B cell (primary cell): ENCODE measurements at regions not wholly inside any gene's neighbourhood (a gene's known extent, or its start where the extent isn't known, plus 50 kb on each side); places are given as distances from the start of the nearest gene placed in this dataset.

Experiments used
- CTCF ChIP-seq: fragments of 200-600 bp; IDR thresholded peaks from one replicate; pipeline ENCODE4 v1.8.0; 2022; ENCODE audit warnings: antibody characterized with exemption, mild to moderate bottlenecking
- EZH2 ChIP-seq: IDR thresholded peaks from 2 replicates; pipeline ENCODE4 v1.6.1; 2012; ENCODE audit warnings: borderline replicate concordance, low read depth, mild to moderate bottlenecking, moderate library complexity, low read length; ENCODE audit not compliant: insufficient read depth, poor library complexity, severe bottlenecking

GRCh38 chr18:40365526-40365925 lies 1589.5 kb upstream of the PIK3C3 start:
- TF ChIP-seq CTCF (no peak), EZH2 (no peak)
